SK-N-MC (cell line): ENCODE measurements at regions not wholly inside any gene's neighbourhood (a gene's known extent, or its start where the extent isn't known, plus 50 kb on each side); places are given as distances from the start of the nearest gene placed in this dataset.

ENCODE experiments used
- EZH2 ChIP-seq: fragments of 200-600 bp; sonication (generic); IDR thresholded peaks from one replicate; pipeline ENCODE4 v1.6.1; 2017; ENCODE audit warnings: antibody characterized with exemption
- POLR2AphosphoS5 ChIP-seq: IDR thresholded peaks from 2 replicates; pipeline ENCODE4 v1.6.1; 2012; ENCODE audit warnings: mild to moderate bottlenecking, low read depth, low read length, borderline replicate concordance

GRCh38 chr2:37827455-37827854 is 97.6 kb upstream of the RMDN2 start:
- TF ChIP-seq EZH2 (no peak), POLR2AphosphoS5 (no peak)
